AG04449 (cell line): ENCODE measurements at regions not wholly inside any gene's neighbourhood (a gene's known extent, or its start where the extent isn't known, plus 50 kb on each side); places are given as distances from the start of the nearest gene placed in this dataset.

Source experiments
- CTCF ChIA-PET: fragments of 350-600 bp; formaldehyde crosslinking; extraction: SDS; loops from one replicate; lab custom pipeline; 2021; ENCODE audit warnings: antibody characterized with exemption; lab: Yijun Ruan, JAX
- POLR2A ChIA-PET: fragments of 400-600, 350-600 bp; formaldehyde crosslinking; extraction: SDS; loops from one replicate; lab custom pipeline; 2020; ENCODE audit warnings: antibody characterized with exemption, inconsistent platforms; lab: Yijun Ruan, JAX
- DNase-seq: peaks from one replicate; pipeline ENCODE4 v3.0.0-alpha.2; 2010; ENCODE audit warnings: low read depth, low spot score
- H3K4me3 ChIP-seq: 2 replicates; pipeline ENCODE4 v1.5.1; 2011; ENCODE audit warnings: low read depth, mild to moderate bottlenecking, control low read depth, low read length
- CTCF ChIP-seq: IDR thresholded peaks from one replicate; pipeline ENCODE4 v1.5.1; 2011; ENCODE audit warnings: mild to moderate bottlenecking, moderate library complexity, low read length, control low read depth, inconsistent platforms; ENCODE audit not compliant: insufficient read depth; ENCODE audit errors: missing control alignments

GRCh38 chr5:9713959-9714586, 83.9 kb upstream of the TAS2R1 start:
- H3K4me3 ChIP-seq: no peak overlapping the region
- TF ChIP-seq CTCF: no peak
- POLR2A ChIA-PET: no interaction called here
- CTCF ChIA-PET: interaction anchor here (0.9 to 1.7 kb wide), 2 partner anchors 15 to 20 kb away, joined by 3 to 4 read pairs; no protein-coding TSS in a partner anchor
- no peak for DNase-seq

- no peak for TF ChIP-seq CTCF
- no peak for DNase-seq
- CTCF ChIA-PET: interaction anchor here (1.7 kb wide), 1 partner anchor 15 kb away, joined by 4 read pairs; no protein-coding TSS in a partner anchor
- H3K4me3 ChIP-seq: no peak overlapping the region
- POLR2A ChIA-PET: interaction anchor here (1.1 kb wide), 1 partner anchor 160 kb away, joined by 4 read pairs; no protein-coding TSS in a partner anchor
Measured at GRCh38 chr5:9713356-9713755, 83.2 kb upstream of the TAS2R1 start.

GRCh38 chr5:9712911-9713310, 82.8 kb upstream of the TAS2R1 start:
- H3K4me3 ChIP-seq: no peak overlapping the region
- POLR2A ChIA-PET: interaction anchor here (1.1 kb wide), 1 partner anchor 160 kb away, joined by 4 read pairs; no protein-coding TSS in a partner anchor
- DNase-seq: no peak
- CTCF ChIA-PET: interaction anchor here (1.7 kb wide), 1 partner anchor 16 kb away, joined by 4 read pairs; no protein-coding TSS in a partner anchor
- TF ChIP-seq CTCF: no peak

GRCh38 chr5:9712506-9712905, 82.4 kb upstream of the TAS2R1 start:
- peak; percentile 77 for DNase-seq
- no peak for TF ChIP-seq CTCF
- H3K4me3 ChIP-seq: no peak overlapping the region
- CTCF ChIA-PET: no interaction called here
- POLR2A ChIA-PET: interaction anchor here (1.1 kb wide), 1 partner anchor 159 kb away, joined by 4 read pairs; no protein-coding TSS in a partner anchor

- no peak overlapping the region for H3K4me3 ChIP-seq
- CTCF ChIA-PET: no interaction called here
- DNase-seq: no peak
- TF ChIP-seq CTCF: no peak
- POLR2A ChIA-PET: no interaction called here
Measured at GRCh38 chr5:9710069-9710468, 79.9 kb upstream of the TAS2R1 start.

- H3K4me3 ChIP-seq: no peak overlapping the region
- TF ChIP-seq CTCF: no peak
- ChIA-PET POLR2A (no interaction called here), CTCF (interaction anchor here (1.6 kb wide), 1 partner anchor 9 kb away, joined by 5 read pairs; no protein-coding TSS in a partner anchor)
- DNase-seq: no peak
Measured at GRCh38 chr5:9707732-9708462, 77.7 kb upstream of the TAS2R1 start.
